Progenitor cell of endocrine pancreas (in vitro differentiated cells): ENCODE measurements at regions not wholly inside any gene's neighbourhood (a gene's known extent, or its start where the extent isn't known, plus 50 kb on each side); places are given as distances from the start of the nearest gene placed in this dataset.

Experiments
- DNase-seq: peaks from one replicate; pipeline ENCODE4 v3.0.0; 2021; ENCODE audit warnings: low spot score; ENCODE audit not compliant: unreplicated experiment
- H3K27ac Mint-ChIP-seq: 2 replicates; pipeline ENCODE4 v1.8.0; 2021; ENCODE audit warnings: mild to moderate bottlenecking, moderate library complexity, mixed read lengths
- H3K27me3 Mint-ChIP-seq: 2 replicates; pipeline ENCODE4 v1.8.0; 2021; ENCODE audit warnings: mixed read lengths
- H3K36me3 Mint-ChIP-seq: 2 replicates; pipeline ENCODE4 v1.8.0; 2022; ENCODE audit warnings: mixed read lengths; ENCODE audit not compliant: insufficient read depth
- H3K4me1 Mint-ChIP-seq: 2 replicates; pipeline ENCODE4 v1.8.0; 2021; ENCODE audit warnings: low read depth, mixed read lengths
- H3K4me3 Mint-ChIP-seq: 2 replicates; pipeline ENCODE4 v1.8.0; 2021; ENCODE audit warnings: low read depth, mild to moderate bottlenecking, moderate library complexity, mixed read lengths
- H3K9me3 Mint-ChIP-seq: 2 replicates; pipeline ENCODE4 v1.8.0; 2021; ENCODE audit warnings: low read depth, mixed read lengths
- TF ChIP-seq, protein P1 (sequence below): fragments of 200-600 bp; sonication (generic); IDR thresholded peaks from one replicate; pipeline ENCODE4 v1.5.0; 2021; ENCODE audit warnings: antibody characterized with exemption, mild to moderate bottlenecking; ENCODE audit not compliant: unreplicated experiment

DNA sequence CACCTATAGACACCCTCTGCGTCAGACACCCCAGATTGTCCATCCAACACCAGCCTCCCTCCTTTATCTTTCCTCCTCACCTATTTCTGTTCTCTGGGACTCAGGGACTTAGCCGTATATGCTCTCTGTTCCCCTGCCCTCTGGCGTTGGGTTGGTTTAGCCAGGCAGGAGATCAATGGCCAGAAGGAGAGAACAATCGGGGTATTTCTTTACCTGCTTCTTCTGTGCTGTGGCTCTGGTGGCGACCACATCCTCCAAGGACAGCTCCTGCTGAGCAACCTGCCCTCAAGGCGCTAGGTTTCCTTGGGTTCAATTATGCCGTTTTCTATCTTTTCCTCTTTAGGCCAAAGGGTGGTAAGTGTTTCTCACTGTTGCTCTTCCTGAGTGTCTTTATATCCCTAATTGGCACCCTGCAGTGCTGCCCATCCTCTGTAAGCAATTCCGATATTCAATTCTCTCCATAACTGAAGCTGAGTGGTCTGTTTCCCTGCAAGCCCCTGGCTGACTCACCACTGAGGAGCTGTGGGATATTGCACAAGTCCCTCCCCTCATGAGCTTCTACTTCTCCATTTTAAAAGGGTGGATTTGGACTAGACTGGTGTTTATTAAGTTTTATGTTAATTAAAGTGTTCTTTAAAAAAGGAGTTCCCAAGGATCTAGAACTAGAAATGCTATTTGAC is 63.7 kb upstream of the TMTC4 start:
- Mint-ChIP-seq H3K27ac (no peak overlapping the region), H3K4me1 (peaks cover 14% of the 10 kb centered on the region), H3K36me3 (no peaks in the 10 kb centered on the region), H3K27me3 (no peaks in the 10 kb centered on the region), H3K4me3 (no peak overlapping the region), H3K9me3 (peaks cover 9% of the 10 kb centered on the region)
- TF ChIP-seq, protein P1, sequence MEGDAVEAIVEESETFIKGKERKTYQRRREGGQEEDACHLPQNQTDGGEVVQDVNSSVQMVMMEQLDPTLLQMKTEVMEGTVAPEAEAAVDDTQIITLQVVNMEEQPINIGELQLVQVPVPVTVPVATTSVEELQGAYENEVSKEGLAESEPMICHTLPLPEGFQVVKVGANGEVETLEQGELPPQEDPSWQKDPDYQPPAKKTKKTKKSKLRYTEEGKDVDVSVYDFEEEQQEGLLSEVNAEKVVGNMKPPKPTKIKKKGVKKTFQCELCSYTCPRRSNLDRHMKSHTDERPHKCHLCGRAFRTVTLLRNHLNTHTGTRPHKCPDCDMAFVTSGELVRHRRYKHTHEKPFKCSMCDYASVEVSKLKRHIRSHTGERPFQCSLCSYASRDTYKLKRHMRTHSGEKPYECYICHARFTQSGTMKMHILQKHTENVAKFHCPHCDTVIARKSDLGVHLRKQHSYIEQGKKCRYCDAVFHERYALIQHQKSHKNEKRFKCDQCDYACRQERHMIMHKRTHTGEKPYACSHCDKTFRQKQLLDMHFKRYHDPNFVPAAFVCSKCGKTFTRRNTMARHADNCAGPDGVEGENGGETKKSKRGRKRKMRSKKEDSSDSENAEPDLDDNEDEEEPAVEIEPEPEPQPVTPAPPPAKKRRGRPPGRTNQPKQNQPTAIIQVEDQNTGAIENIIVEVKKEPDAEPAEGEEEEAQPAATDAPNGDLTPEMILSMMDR: no peak
- no peak for DNase-seq

DNA sequence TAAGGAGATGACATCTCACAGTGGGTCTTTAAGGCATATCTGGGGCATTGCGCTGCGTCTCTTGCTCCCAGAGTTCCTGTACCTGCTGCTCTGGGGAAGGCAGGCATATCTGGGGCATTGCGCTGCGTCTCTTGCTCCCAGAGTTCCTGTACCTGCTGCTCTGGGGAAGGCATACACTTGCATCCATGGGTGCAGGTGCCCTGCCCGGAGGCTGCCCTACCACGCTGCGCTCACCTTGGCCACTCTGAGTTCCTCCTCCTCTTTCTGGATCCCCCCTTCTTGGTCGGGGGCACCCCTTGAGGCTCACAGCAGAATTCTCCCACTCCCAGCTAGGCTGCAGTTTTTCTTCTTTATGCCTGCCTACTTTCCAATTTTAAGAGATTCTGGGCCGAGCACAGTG is 60.9 kb upstream of the TMTC4 start:
- TF ChIP-seq, protein P1: no peak
- DNase-seq: no peak
- Mint-ChIP-seq H3K9me3 (peaks cover 17% of the 10 kb centered on the region), H3K4me3 (no peak overlapping the region), H3K27me3 (no peaks in the 10 kb centered on the region), H3K36me3 (no peaks in the 10 kb centered on the region), H3K27ac (peak overlapping the region; percentile 13), H3K4me1 (peaks cover 14% of the 10 kb centered on the region)

DNA sequence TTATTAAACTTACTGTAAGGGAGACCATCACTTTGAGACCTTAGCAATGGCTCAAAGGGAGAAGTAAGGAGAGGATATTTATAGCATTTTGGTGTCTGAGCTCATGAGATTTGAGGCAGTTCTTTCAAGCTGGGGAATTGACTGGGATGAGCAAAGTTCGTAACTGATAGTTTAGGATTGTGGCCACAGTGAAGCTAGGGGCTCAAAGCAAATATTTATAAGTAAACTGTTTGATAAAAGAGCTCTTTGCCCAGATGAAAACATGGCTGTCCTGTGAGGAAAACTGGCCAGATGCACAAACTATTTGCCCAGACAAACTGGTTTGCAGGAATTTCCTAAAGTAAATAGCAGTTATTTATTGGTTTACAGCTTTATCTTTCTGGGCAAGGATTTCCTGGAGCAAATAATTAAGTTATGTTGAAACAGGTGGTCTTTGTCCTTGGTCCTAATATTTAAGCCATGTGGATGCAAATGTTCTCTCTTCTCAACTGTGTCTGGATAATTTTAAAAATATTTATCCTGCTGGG is 59.7 kb upstream of the TMTC4 start:
- Mint-ChIP-seq H3K27ac (peak overlapping the region; percentile 60), H3K4me3 (no peak overlapping the region), H3K27me3 (no peaks in the 10 kb centered on the region), H3K36me3 (no peaks in the 10 kb centered on the region), H3K9me3 (peaks cover 14% of the 10 kb centered on the region), H3K4me1 (peaks cover 14% of the 10 kb centered on the region)
- no peak for DNase-seq
- TF ChIP-seq, protein P1: no peak

DNA sequence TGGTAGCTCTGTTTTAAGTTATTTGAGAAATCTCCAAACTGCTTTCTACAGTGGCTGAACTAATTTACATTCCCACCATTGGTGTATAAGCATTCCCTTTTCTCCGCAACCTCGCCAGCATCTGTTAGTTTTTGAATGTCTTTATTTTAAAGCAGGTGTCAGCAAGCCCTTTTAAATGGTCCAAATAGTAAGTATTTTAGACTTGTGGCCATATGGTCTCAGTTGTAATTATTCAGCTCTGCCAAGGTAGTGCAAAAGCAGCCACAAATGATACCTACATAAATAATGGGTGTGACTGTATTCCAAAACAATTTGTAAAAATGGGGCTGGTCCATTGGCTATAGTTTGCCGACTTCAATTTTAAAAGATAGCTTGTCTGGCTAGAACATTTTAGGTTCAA is 58.7 kb upstream of the TMTC4 start:
- TF ChIP-seq, protein P1: no peak
- Mint-ChIP-seq H3K27me3 (no peaks in the 10 kb centered on the region), H3K36me3 (no peaks in the 10 kb centered on the region), H3K9me3 (peaks cover 12% of the 10 kb centered on the region), H3K4me3 (no peak overlapping the region), H3K4me1 (peaks cover 14% of the 10 kb centered on the region), H3K27ac (no peak overlapping the region)
- no peak for DNase-seq

DNA sequence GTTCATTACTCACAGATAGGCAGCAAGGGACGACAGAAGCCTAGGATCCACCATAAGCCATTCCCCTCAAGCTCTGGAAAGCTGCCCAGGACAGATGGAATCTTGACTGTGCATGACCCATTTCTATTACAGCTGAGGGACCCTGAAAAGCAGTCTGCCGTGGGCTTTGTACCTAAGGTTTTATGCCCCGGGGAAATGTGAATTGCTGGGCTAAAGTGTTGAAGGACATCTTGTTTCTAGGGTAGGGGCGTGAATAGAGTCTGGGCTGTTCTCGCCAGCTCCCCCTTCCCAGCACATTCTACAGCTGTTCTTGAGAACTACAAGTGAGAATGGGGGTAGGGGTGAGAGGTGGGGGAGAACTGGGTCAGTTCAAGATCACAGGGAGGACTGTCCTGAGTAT is 53.6 kb upstream of the TMTC4 start:
- TF ChIP-seq, protein P1: no peak
- Mint-ChIP-seq H3K27me3 (no peaks in the 10 kb centered on the region), H3K36me3 (no peaks in the 10 kb centered on the region), H3K4me3 (no peak overlapping the region), H3K27ac (no peak overlapping the region), H3K4me1 (peaks cover 23% of the 10 kb centered on the region), H3K9me3 (peaks cover 30% of the 10 kb centered on the region)
- no peak for DNase-seq
